Left lung (tissue), 4 donors: ENCODE measurements at regions not wholly inside any gene's neighbourhood (a gene's known extent, or its start where the extent isn't known, plus 50 kb on each side); places are given as distances from the start of the nearest gene placed in this dataset.

Experiments used
- ATAC-seq: fragments of 200-7000 bp; cut with Tn5 transposase; one replicate; pipeline ENCODE4 v1.9.1; 2020; ENCODE audit warnings: moderate library complexity
- DNase-seq, 4 donors: peaks; one replicate each; pipeline ENCODE4 v3.0.0-alpha.2; 2013 to 2020
- H3K27ac ChIP-seq, 2 donors: fragments of 200-600 bp; sonication (generic) in 1 of 2; one replicate each; pipeline versions ENCODE4 v1.5.0 to v1.8.0; 2020 to 2021
- H3K27me3 ChIP-seq, 2 donors: fragments of 200-600 bp; sonication (generic) in 1 of 2; one replicate each; pipeline versions ENCODE4 v1.5.0 to v1.8.0; 2020 to 2021
- H3K36me3 ChIP-seq, 2 donors: fragments of 200-600 bp; sonication (generic) in 1 of 2; one replicate each; pipeline versions ENCODE4 v1.5.0 to v1.8.0; 2020 to 2021
- H3K4me1 ChIP-seq, 2 donors: fragments of 200-600 bp; one replicate each; pipeline ENCODE4 v1.8.0; 2021
- H3K4me3 ChIP-seq, 2 donors: fragments of 200-600 bp; sonication (generic) in 1 of 2; one replicate each; pipeline versions ENCODE4 v1.5.0 to v1.8.0; 2020 to 2021; ENCODE audit warnings: mild to moderate bottlenecking in 1 of 2
- H3K9me3 ChIP-seq, 2 donors: fragments of 200-600 bp; sonication (generic) in 1 of 2; one replicate each; pipeline versions ENCODE4 v1.5.0 to v1.8.0; 2020 to 2021
- intact Hi-C, 2 donors: fragments of 100-400 bp; cut with DNase I; formaldehyde crosslinking; loops; one replicate each; pipeline versions ENCODE4 v1.11.2 to v1.14.2; 2022
- TF ChIP-seq, protein P1 (sequence below), 2 donors: fragments of 200-600 bp; sonication (generic) in 1 of 2; IDR thresholded peaks; one replicate each; pipeline versions ENCODE4 v1.5.0 to v1.8.0; 2021; ENCODE audit warnings: antibody characterized with exemption in 2 of 2
- donor health status: DM: no; HTN: yes; CAD: no.
- donor health status: DM: no; HTN: no; CAD: no.

DNA sequence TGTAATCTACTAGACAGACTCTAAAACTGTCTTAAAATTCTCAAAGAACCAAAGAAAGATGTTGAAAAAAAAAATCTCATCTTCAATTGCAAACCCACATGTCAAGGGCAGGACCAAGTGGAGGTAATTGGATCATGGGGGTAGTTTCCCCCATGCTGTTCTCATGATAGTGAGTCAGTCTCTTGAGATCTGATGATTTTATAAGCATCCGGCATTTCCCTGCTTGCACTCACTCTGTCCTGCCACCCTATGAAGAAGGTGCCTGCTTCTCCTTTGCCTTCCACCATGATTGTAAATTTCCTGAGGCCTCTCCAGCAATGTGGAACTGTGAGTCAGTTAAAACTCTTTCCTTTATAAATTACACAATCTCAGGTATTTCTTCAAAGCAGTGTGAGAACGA, 257.0 kb downstream of the HHIPL2 start:
- TF ChIP-seq, protein P1, sequence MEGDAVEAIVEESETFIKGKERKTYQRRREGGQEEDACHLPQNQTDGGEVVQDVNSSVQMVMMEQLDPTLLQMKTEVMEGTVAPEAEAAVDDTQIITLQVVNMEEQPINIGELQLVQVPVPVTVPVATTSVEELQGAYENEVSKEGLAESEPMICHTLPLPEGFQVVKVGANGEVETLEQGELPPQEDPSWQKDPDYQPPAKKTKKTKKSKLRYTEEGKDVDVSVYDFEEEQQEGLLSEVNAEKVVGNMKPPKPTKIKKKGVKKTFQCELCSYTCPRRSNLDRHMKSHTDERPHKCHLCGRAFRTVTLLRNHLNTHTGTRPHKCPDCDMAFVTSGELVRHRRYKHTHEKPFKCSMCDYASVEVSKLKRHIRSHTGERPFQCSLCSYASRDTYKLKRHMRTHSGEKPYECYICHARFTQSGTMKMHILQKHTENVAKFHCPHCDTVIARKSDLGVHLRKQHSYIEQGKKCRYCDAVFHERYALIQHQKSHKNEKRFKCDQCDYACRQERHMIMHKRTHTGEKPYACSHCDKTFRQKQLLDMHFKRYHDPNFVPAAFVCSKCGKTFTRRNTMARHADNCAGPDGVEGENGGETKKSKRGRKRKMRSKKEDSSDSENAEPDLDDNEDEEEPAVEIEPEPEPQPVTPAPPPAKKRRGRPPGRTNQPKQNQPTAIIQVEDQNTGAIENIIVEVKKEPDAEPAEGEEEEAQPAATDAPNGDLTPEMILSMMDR (IDR thresholded peaks at IDR 0.05), result no peak
- H3K36me3 ChIP-seq, result no peaks in the 10 kb centered on the region
- no peaks in the 10 kb centered on the region for H3K27me3 ChIP-seq
- H3K4me1 ChIP-seq, result no peaks in the 10 kb centered on the region
- DNase-seq (no peak), ATAC-seq (no peak)
- peaks cover 0 to 14% of the 10 kb centered on the region in 2 donors for H3K9me3 ChIP-seq
- intact Hi-C loops, result no loop called here
- no peak overlapping the region for H3K4me3 ChIP-seq
- no peak overlapping the region for H3K27ac ChIP-seq

DNA sequence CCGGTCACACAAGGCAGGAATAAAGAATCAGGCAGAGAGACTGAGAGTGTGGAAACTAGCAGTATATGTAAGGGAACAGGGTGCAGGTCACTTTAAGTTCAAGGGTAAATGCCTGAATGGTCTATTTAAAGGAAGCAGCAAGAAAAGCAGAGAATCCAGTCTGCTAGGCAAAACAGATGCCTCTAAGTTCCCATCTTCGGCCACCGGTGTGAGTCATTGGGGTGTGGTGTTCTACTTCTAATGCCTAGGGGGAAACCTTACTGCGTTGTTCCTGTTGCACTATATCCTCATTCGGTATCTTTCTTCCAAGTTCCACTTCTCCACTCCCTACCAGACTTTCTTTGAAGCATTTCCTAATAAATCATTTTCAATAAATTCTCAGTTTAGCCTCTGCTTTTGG, 259.9 kb downstream of the HHIPL2 start:
- H3K27me3 ChIP-seq, result no peaks in the 10 kb centered on the region
- DNase-seq (no peak), ATAC-seq (no peak)
- no peak overlapping the region for H3K27ac ChIP-seq
- H3K4me1 ChIP-seq, result no peaks in the 10 kb centered on the region
- H3K9me3 ChIP-seq, result no peaks in the 10 kb centered on the region
- TF ChIP-seq, protein P1 (IDR thresholded peaks at IDR 0.05), result no peak
- H3K36me3 ChIP-seq, result no peaks in the 10 kb centered on the region
- intact Hi-C loops, result no loop called here
- no peak overlapping the region for H3K4me3 ChIP-seq

DNA sequence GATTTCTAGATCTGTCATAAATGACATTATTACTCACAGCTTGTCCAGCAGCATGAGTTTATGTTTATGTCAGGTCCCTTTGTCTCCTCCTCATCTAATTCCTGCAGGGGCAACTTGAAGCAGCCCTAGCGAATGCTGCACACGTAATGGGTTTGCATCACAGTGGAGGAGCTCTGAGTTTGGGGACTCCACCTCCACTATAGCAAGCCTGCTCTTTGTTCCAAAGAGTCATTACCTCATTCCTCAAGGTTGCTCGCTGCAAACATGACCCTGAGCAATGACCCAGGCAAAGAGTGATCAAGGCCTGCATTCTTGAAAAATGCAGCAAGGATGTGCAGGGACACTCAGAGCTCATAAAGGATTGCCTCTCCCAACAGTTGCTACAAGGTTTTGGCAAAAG, 261.9 kb downstream of the HHIPL2 start:
- H3K36me3 ChIP-seq, result no peaks in the 10 kb centered on the region
- H3K4me1 ChIP-seq, result no peaks in the 10 kb centered on the region
- no peak overlapping the region for H3K27ac ChIP-seq
- no peaks in the 10 kb centered on the region for H3K9me3 ChIP-seq
- no peak overlapping the region for H3K4me3 ChIP-seq
- TF ChIP-seq, protein P1 (IDR thresholded peaks at IDR 0.05), result no peak
- intact Hi-C loops, result no loop called here
- DNase-seq (no peak), ATAC-seq (no peak)
- H3K27me3 ChIP-seq, result no peaks in the 10 kb centered on the region

DNA sequence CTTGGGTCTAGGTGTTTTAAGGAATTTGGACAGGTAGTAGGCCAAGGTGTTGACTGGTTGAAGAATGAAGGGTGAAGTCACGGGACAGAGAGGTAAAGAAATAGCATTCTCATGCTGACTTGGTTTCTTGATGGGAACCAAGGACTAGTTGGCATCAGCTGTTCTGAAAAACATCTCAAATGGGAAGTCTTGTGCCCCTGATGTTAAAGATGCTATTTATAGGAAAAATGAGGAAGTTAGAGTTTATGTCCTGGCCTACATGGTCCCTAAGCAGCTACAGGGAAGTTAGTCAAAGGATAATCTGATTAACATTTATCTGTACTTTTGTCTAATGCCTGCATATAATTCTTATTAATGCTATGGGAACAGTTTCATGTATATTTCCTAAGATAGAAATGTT, 262.4 kb downstream of the HHIPL2 start:
- H3K4me1 ChIP-seq, result no peaks in the 10 kb centered on the region
- no peak overlapping the region for H3K27ac ChIP-seq
- H3K36me3 ChIP-seq, result no peaks in the 10 kb centered on the region
- H3K9me3 ChIP-seq, result no peaks in the 10 kb centered on the region
- no peaks in the 10 kb centered on the region for H3K27me3 ChIP-seq
- DNase-seq (no peak), ATAC-seq (no peak)
- TF ChIP-seq, protein P1 (IDR thresholded peaks at IDR 0.05), result no peak
- intact Hi-C loops, result no loop called here
- no peak overlapping the region for H3K4me3 ChIP-seq

DNA sequence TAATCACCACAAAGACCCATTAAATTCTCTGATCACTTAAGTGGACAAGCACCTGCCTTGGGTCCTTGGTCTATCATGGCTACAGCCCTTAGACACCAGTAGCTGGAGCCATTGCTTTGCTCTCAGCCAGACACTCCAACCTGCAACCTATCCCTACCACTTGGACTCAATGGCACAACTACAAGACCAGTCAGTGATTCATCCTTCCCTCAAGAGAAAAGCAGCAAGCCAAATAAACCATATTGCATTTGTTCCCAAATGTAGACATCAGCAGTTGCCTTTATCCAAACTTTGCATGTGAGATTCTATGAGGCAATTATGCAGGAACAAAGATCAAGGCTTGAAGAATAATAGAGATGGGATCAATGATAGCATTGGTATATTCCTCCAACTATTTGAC, 263.4 kb downstream of the HHIPL2 start:
- Histone ChIP-seq H3K4me1 (no peaks in the 10 kb centered on the region), H3K27me3 (no peaks in the 10 kb centered on the region), H3K27ac (no peak overlapping the region), H3K36me3 (no peaks in the 10 kb centered on the region), H3K9me3 (no peaks in the 10 kb centered on the region), H3K4me3 (no peak overlapping the region)
- DNase-seq, result no peak
- intact Hi-C loops, result no loop called here
- TF ChIP-seq, protein P1 (IDR thresholded peaks at IDR 0.05), result no peak
- ATAC-seq, result no peak
